SHP77 treated with DMSO at 0.1 percent for 48 hours (cell line): ENCODE measurements at regions not wholly inside any gene's neighbourhood (a gene's known extent, or its start where the extent isn't known, plus 50 kb on each side); places are given as distances from the start of the nearest gene placed in this dataset.

Experiments used
- DNase-seq: peaks from one replicate; lab custom pipeline; 2025; lab: John Stamatoyannopoulos, UW

DNA sequence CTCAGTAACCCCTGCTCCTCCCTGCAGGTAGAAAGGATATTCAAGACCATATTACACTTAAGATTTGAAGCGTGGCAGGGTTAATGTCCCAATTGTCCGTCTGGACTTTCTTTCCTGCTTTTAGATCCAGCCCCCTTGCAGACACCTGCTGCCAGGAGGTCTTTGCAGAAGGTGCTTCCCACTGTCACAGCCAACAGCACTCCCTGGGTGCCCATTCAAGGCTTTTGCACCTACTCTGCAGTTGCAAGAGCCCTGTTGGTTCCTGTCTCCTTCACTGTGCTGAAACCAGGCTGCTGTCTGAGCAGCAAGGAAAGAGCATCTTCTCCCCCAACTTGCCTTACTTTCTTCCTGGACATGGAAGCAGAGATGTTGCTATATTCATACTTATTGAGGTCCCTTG lies 1043.0 kb upstream of the POU3F3 start:
- DNase-seq = no peak

- no peak for DNase-seq
These were observed 1039.9 kb upstream of the POU3F3 start for GRCh38 chr2:103814016-103814415.

DNA sequence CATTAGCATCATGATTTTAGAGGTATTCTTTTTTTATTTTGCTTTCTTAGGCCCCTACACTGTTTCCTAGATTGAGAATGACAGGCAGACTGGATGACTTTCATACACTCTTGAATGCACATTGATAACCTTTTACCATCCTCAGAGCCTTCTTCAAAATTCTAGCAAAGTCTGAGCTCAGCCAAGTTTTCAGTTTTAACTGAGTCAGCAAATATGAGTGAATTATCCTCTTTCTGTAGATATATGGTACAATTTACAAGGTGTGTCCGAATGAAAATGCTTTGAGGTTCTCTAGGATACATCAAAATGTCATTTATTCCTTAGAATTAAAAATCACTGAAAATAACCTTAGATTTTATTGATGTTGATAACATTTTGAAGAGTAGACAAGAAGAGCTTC lies 1038.2 kb upstream of the POU3F3 start:
- no peak for DNase-seq

DNA sequence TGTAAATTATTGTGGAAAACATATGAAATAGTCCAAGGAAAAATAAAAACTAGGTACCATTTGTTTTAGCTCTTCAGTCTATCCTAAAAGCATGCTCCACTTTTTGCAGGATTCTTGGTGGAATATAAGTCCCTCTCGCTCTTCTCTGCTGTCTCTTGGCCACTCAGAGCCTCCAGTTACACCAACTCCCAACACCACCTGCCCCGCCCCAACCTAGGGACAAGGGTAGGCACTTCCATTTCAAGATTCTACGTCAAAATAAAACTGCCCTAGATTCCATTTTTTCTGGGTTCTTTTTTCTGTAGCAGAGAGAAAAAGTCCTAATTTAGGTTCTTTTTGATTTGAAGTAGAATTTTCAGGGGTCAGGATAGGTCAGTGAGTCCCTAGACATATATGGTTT lies 1036.2 kb upstream of the POU3F3 start:
- no peak for DNase-seq

- DNase-seq = no peak
These were observed 1035.7 kb upstream of the POU3F3 start for GRCh38 chr2:103818176-103818575.

- no peak for DNase-seq
These were observed 1034.3 kb upstream of the POU3F3 start for GRCh38 chr2:103819599-103819998.

- DNase-seq = peak; percentile 10
These were observed 1030.1 kb upstream of the POU3F3 start for GRCh38 chr2:103823847-103824246.

DNA sequence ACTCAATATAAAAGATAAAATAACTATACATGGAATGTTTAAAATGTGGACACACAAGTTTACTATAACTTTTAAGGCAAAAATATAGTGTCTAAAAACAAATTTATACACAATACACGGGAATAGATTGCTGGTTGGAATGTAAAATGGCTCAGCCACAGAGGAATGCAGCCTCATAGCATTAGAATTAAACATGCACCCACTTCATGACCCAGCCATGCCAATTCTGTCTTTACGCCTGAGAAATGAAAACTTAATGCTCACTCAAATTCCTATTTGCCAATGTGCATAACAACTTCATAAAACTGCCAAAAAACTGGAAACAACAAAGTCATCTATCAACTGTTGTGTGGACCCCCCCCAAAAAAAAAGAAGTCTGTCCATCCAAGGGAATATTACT lies 1006.6 kb upstream of the POU3F3 start:
- DNase-seq = no peak

- no peak for DNase-seq
These were observed 994.7 kb upstream of the POU3F3 start for GRCh38 chr2:103859238-103859637.

GRCh38 chr2:103860016-103860415 lies 993.9 kb upstream of the POU3F3 start:
- no peak for DNase-seq

DNA sequence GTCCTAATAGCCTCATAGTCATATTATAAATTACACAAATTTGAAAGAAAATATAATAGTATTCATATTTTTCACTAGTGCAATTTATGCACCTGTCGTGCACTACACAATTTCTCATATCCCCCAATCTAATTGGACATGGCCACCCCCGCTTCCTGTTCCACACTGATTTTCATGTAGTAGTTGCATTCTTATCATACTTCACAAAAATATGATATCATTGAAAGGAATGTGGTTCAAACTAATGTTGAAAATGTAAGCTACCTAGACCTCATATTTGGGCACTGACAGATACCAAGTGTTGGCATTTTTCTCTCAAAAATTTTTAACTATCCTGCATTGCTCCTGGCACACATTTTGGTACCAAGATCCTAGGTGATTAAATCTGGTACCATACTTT lies 985.5 kb upstream of the POU3F3 start:
- no peak for DNase-seq

- no peak for DNase-seq
These were observed 980.1 kb upstream of the POU3F3 start for GRCh38 chr2:103873716-103874351.

- no peak for DNase-seq
These were observed 978.8 kb upstream of the POU3F3 start for GRCh38 chr2:103875131-103875530.

DNA sequence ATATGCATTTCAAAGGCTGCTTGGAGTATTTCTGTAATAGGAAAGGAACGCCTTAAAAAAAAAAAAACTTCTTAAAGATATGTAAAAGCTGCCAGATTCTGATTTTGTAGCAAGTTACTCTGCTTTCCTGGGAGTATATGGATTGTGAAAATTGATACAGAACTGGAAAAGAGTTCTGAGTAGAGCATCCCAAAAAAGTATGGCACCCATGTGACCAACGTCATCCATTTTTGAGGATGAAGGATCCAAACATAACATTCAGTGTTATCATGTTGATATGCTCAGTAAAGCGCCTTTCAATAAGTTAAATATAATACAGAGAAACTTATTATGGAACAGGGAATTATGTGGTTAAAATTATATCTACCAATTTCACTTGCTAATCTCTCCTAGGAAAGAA lies 978.4 kb upstream of the POU3F3 start:
- no peak for DNase-seq

DNA sequence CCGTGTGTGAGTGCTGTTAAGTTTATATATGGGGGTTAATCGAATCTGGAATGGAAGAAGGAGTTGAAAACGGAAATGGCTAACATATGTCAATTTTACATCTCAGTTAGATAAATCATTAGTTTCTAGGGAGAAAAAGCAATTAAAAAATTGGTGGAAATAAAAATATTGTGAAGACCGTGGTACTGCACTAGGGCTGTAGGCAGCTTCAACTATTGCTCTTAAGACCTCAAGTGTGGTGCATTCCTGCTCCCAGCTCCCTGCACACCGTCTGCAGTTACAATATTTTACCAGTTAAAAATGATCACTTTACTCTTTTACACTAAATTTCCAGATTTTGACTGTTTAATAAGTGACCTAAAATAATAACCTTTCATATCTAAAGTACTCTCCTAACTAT lies 977.3 kb upstream of the POU3F3 start:
- DNase-seq = no peak

DNA sequence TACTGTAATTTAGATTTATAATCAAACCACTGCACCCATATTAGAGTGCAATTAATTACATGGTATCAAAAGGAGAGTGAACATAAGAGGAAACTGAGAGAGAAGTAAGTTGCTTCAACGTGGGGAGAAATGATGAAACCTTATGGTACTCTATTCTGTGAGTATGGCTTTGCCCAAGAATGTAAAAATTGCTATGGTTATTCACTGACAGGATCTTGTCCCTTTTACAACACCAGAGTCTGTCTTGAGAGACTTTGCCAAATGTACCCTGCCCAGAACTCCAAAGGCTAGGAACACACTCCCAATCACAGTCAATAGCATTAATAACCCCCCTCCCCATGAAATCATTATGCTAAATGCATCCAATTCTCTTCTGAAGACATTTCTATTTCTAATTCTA lies 974.8 kb upstream of the POU3F3 start:
- DNase-seq = no peak

DNA sequence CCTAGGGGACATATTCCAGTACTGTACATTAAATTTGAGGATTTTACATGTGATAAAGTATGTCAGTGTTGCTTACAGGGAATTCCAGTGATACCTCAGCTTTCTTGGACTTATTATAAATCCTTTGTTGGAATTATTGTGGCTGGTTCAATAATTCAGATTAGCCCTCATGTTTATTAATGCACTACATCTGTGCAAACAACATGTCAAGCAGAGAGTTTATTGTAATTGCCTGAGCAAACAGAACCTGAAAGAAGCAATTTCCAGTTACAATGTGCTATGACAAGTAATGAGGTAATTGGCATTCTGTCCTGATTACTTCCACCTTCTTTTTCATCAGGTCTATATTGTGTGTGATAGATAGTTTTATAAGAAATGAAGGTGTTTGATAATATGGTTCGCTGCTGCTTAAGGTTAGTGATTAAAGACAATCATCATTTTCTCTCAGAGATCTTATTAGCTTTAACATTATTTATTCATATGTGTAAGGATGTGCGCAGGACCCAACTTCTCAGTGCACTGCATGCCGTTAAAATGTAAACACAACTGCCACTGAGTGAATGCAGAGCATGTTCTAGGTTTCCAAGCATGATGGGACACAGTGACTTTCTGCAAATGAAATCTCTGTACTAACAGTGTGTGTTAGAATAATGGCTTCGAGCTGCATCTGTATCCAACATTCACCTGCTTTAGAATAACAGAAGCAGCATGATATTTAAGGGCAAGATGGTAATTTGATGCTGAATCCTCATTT lies 973.7 kb upstream of the POU3F3 start:
- DNase-seq = peak; percentile 34

- no peak for DNase-seq
These were observed 966.3 kb upstream of the POU3F3 start for GRCh38 chr2:103887625-103888024.

DNA sequence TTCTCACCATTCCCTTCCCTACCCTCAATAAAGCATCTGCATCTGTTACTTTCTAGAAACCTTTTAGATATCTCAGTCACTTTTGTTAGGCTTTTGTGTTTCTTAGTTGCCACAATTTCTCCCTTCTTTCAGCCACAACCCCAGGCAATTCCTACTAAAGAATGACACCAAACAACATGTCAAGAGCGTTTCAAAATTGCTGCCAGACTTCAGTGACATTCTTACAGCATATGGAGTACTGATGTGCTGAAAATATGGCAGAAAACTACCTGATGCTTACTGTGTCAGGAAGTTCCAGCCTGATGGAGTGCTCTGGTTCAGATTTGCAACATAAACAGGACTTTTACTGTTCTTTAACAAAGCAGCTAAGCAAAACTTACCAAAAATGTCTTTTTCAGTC lies 957.7 kb upstream of the POU3F3 start:
- DNase-seq = no peak

GRCh38 chr2:103898561-103898960 lies 955.4 kb upstream of the POU3F3 start:
- no peak for DNase-seq

DNA sequence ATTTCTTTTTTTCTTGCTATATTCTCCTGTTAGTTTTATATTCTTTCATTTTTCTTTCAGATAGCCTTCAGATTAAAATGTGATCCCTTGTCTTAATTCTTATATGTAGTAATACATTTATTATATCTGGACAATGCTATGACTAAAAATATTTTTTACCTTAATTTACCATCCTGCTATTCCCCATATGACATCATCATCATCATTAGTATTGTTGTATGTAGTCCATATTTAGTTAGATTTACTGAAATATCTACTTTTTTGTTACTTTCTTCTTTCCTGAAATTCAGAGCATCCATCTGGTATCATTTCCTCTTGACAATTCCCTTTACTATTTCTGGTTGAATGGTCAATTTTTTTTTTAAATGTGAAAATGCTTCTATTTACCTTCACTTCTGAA lies 951.6 kb upstream of the POU3F3 start:
- DNase-seq = no peak

GRCh38 chr2:103921161-103921560 lies 932.8 kb upstream of the POU3F3 start:
- DNase-seq = no peak

GRCh38 chr2:103942199-103942598 lies 911.7 kb upstream of the POU3F3 start:
- DNase-seq = no peak

DNA sequence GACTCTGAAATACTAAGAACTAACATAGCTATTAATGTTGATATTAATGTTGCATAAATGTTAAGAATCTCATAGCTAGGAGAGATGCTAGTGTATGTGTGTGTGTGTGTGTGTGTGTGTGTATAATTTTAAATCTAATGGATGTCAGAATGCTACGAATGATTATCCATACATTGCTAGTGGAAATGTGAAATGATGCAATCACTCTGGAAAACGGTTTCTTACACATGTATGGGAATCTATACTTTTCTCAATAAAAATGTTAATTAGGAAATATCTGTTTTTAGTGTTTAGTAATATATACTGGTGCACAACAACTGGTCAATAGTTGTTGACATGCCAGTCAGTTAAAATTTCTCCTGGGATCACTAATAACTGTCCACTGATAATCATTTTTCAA lies 908.8 kb upstream of the POU3F3 start:
- no peak for DNase-seq
